Neutrophil (primary cell): ENCODE measurements at regions not wholly inside any gene's neighbourhood (a gene's known extent, or its start where the extent isn't known, plus 50 kb on each side); places are given as distances from the start of the nearest gene placed in this dataset.

Source experiments
- H3K27ac ChIP-seq: fragments of 200-600 bp; sonication (generic); 2 replicates; pipeline ENCODE4 v1.5.1; 2016; ENCODE audit warnings: mild to moderate bottlenecking, moderate library complexity
- H3K27me3 ChIP-seq: fragments of 200-600 bp; sonication (generic); 2 replicates; pipeline ENCODE4 v1.6.0; 2016; ENCODE audit warnings: mild to moderate bottlenecking
- H3K36me3 ChIP-seq: fragments of 200-600 bp; sonication (generic); 2 replicates; pipeline ENCODE4 v1.5.1; 2017
- H3K4me1 ChIP-seq, 2 experiments: fragments of 200-600 bp in 1 of 2; sonication (generic) in 1 of 2; 1 replicate in 1 of 2; 2 replicates in 1 of 2; pipeline versions ENCODE4 v1.5.1 to v1.6.1; 2013 to 2016; ENCODE audit warnings: low read depth in 1 of 2, low read length in 1 of 2, mild to moderate bottlenecking in 1 of 2, moderate library complexity in 1 of 2; ENCODE audit not compliant: control insufficient read depth in 1 of 2, insufficient read depth in 1 of 2
- H3K4me3 ChIP-seq, 2 experiments: fragments of 200-600 bp in 1 of 2; sonication (generic) in 1 of 2; 1 replicate in 1 of 2; 2 replicates in 1 of 2; pipeline ENCODE4 v1.5.1; 2013 to 2016; ENCODE audit warnings: low read depth in 1 of 2, low read length in 1 of 2, mild to moderate bottlenecking in 1 of 2, moderate library complexity in 1 of 2
- H3K9me3 ChIP-seq: fragments of 200-600 bp; sonication (generic); 2 replicates; pipeline ENCODE4 v1.5.1; 2016
- CTCF ChIP-seq: fragments of 200-600 bp; sonication (generic); IDR thresholded peaks from 2 replicates; pipeline ENCODE4 v1.5.1; 2016; ENCODE audit warnings: antibody characterized with exemption

GRCh38 chr4:177079327-177079726 lies 230.3 kb upstream of the NEIL3 start:
- no peaks in the 10 kb centered on the region for H3K9me3 ChIP-seq
- TF ChIP-seq CTCF, result no peak
- H3K27ac ChIP-seq, result no peak overlapping the region
- H3K27me3 ChIP-seq, result no peaks in the 10 kb centered on the region
- no peaks in the 10 kb centered on the region for H3K4me1 ChIP-seq
- H3K36me3 ChIP-seq, result no peaks in the 10 kb centered on the region
- H3K4me3 ChIP-seq, result no peak overlapping the region

GRCh38 chr4:177080388-177080787 lies 229.3 kb upstream of the NEIL3 start:
- Histone ChIP-seq H3K4me3 (no peak overlapping the region), H3K4me1 (no peaks in the 10 kb centered on the region), H3K27me3 (no peaks in the 10 kb centered on the region), H3K36me3 (no peaks in the 10 kb centered on the region), H3K27ac (no peak overlapping the region), H3K9me3 (no peaks in the 10 kb centered on the region)
- TF ChIP-seq CTCF, result no peak

DNA sequence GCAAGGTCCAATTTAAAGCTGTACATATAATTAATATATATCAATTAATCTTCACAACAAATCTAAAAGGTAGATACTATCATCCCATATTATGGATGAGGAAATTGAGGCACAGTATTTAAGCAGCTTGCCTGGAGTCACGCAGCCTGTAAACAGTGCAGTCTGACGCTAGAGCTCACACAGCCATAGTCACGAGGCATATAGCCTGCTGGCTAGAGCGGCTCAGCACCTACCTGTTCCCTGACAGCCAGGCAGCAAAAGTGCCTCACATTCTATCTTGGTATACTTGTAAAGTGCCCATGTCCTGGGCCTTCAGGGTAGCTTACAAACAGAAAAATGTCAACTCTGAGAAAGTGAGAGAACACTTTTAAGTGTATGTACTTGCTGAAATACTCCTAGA lies 222.6 kb upstream of the NEIL3 start:
- Histone ChIP-seq H3K4me3 (no peak overlapping the region), H3K36me3 (no peaks in the 10 kb centered on the region), H3K9me3 (no peaks in the 10 kb centered on the region), H3K27me3 (no peaks in the 10 kb centered on the region), H3K27ac (no peak overlapping the region), H3K4me1 (no peaks in the 10 kb centered on the region)
- TF ChIP-seq CTCF, result no peak

DNA sequence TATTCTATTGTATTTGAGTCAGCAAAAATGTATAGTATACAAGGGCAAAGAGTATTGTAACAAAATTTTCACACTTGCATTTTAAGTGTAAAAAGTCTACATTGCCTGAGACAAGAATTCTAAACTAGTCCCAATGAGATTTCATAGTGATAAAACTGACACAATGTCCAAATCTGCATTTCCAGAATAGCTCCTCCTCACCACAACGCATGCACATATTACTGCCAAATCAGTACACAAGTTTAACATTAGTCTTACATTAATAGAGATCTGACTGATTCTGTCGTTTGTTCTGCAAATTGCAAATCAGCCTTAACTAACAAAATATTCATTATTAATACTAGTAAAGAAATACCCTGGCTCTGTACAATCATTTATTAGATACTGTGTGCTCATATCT lies 222.2 kb upstream of the NEIL3 start:
- Histone ChIP-seq H3K27me3 (no peaks in the 10 kb centered on the region), H3K9me3 (no peaks in the 10 kb centered on the region), H3K4me3 (no peak overlapping the region), H3K4me1 (no peaks in the 10 kb centered on the region), H3K27ac (no peak overlapping the region), H3K36me3 (no peaks in the 10 kb centered on the region)
- TF ChIP-seq CTCF, result no peak

DNA sequence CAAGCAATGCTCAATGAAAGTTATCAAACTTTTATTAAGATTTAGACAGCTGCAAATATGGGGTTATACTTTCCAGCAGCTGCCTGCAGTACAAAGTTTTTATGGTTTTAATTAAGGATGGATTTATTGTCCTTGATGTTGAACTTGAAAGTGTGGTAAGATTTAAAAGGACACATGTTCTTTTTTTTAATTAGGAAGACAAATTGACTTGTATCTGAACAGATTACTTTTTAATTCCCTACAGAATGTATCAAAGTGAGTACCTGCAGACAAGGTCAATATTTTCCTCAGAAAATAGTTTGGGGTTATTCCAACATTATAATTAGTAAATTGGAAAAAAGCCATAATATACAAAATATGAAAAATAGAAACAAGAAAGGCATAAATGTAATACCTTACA lies 218.2 kb upstream of the NEIL3 start:
- Histone ChIP-seq H3K36me3 (no peaks in the 10 kb centered on the region), H3K4me1 (no peaks in the 10 kb centered on the region), H3K9me3 (no peaks in the 10 kb centered on the region), H3K27me3 (no peaks in the 10 kb centered on the region), H3K27ac (no peak overlapping the region), H3K4me3 (no peak overlapping the region)
- TF ChIP-seq CTCF, result no peak

- Histone ChIP-seq H3K4me1 (no peaks in the 10 kb centered on the region), H3K36me3 (no peaks in the 10 kb centered on the region), H3K9me3 (no peaks in the 10 kb centered on the region), H3K27me3 (no peaks in the 10 kb centered on the region), H3K27ac (no peak overlapping the region), H3K4me3 (no peak overlapping the region)
- no peak for TF ChIP-seq CTCF
These were observed 216.9 kb upstream of the NEIL3 start for GRCh38 chr4:177092807-177093206.
